ENCODE measurements at regions not wholly inside any gene's neighbourhood (a gene's known extent, or its start where the extent isn't known, plus 50 kb on each side); places are given as distances from the start of the nearest gene placed in this dataset.

DNA sequence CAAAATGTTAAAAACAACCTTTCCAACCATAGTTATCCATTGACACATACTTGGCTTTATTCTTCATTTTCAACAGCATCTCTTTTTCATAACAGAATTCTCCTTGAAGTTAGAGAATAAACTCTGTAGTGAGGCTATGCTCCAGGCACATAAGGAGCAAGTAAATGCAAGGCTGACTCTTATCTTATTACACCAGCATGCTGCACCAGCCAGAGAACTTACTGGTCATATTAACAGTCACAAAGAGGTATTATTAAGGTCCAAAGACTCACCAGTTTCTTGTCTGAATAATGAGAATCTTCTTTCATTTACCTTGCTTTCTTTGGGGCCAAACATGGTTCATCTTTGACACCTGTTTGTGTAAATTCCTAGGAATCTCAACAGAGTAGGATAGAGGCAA, 71.3 kb upstream of the IVNS1ABP start:
- TF ChIP-seq, protein P1, sequence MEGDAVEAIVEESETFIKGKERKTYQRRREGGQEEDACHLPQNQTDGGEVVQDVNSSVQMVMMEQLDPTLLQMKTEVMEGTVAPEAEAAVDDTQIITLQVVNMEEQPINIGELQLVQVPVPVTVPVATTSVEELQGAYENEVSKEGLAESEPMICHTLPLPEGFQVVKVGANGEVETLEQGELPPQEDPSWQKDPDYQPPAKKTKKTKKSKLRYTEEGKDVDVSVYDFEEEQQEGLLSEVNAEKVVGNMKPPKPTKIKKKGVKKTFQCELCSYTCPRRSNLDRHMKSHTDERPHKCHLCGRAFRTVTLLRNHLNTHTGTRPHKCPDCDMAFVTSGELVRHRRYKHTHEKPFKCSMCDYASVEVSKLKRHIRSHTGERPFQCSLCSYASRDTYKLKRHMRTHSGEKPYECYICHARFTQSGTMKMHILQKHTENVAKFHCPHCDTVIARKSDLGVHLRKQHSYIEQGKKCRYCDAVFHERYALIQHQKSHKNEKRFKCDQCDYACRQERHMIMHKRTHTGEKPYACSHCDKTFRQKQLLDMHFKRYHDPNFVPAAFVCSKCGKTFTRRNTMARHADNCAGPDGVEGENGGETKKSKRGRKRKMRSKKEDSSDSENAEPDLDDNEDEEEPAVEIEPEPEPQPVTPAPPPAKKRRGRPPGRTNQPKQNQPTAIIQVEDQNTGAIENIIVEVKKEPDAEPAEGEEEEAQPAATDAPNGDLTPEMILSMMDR (IDR thresholded peaks at IDR 0.05), result no peak
- TF ChIP-seq ZC3H11A (IDR thresholded peaks at IDR 0.05) (no peak), USF2 (IDR thresholded peaks at IDR 0.05) (no peak), ESRRA (IDR thresholded peaks at IDR 0.05; ENCODE audit: borderline replicate concordance, low read length) (no peak), POLR2A (IDR thresholded peaks at IDR 0.05; ENCODE audit: low read length) (no peak), JUNB (IDR thresholded peaks at IDR 0.05) (no peak), REST (IDR thresholded peaks at IDR 0.05) (no peak), EP300 (IDR thresholded peaks at IDR 0.05) (no peak), RFX5 (IDR thresholded peaks at IDR 0.05) (no peak), BHLHE40 (IDR thresholded peaks at IDR 0.05; ENCODE audit: low read depth, low read length) (no peak)
- TF ChIP-seq, protein P2, sequence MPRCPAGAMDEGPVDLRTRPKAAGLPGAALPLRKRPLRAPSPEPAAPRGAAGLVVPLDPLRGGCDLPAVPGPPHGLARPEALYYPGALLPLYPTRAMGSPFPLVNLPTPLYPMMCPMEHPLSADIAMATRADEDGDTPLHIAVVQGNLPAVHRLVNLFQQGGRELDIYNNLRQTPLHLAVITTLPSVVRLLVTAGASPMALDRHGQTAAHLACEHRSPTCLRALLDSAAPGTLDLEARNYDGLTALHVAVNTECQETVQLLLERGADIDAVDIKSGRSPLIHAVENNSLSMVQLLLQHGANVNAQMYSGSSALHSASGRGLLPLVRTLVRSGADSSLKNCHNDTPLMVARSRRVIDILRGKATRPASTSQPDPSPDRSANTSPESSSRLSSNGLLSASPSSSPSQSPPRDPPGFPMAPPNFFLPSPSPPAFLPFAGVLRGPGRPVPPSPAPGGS (IDR thresholded peaks at IDR 0.05), result no peak
- TF ChIP-seq, protein P3, sequence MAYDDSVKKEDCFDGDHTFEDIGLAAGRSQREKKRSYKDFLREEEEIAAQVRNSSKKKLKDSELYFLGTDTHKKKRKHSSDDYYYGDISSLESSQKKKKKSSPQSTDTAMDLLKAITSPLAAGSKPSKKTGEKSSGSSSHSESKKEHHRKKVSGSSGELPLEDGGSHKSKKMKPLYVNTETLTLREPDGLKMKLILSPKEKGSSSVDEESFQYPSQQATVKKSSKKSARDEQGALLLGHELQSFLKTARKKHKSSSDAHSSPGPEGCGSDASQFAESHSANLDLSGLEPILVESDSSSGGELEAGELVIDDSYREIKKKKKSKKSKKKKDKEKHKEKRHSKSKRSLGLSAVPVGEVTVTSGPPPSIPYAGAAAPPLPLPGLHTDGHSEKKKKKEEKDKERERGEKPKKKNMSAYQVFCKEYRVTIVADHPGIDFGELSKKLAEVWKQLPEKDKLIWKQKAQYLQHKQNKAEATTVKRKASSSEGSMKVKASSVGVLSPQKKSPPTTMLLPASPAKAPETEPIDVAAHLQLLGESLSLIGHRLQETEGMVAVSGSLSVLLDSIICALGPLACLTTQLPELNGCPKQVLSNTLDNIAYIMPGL (CRISPR knock-in tag; IDR thresholded peaks at IDR 0.05; ENCODE audit: borderline replicate concordance), result no peak
